HG03196 (cell line): ENCODE measurements at regions not wholly inside any gene's neighbourhood (a gene's known extent, or its start where the extent isn't known, plus 50 kb on each side); places are given as distances from the start of the nearest gene placed in this dataset.

ENCODE experiments used
- ATAC-seq: cut with Tn5 transposase; IDR thresholded peaks from one replicate; pipeline ENCODE4 v1.9.1; 2021; ENCODE audit not compliant: unreplicated experiment

GRCh38 chr13:24075137-24075975, 85.2 kb upstream of the SPATA13 start:
- no peak for ATAC-seq

DNA sequence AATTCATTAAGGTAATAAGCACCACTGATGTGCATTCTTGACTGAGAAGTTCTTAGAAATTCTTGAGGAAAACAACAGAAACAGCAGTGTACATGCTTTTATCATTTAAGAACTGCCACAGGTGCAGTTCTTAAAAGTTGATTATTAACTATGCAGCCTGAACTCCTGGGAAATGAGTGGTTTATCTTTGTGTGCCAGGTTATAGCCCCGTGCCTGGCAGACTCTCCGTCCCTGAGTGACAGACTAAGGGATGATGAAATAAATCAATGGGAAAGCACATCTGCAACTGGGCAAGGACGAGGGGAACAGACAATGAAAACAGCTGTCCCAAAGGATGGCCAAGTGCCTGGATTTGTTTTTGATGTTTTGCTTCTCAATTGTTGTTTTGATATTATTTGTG, 84.4 kb upstream of the SPATA13 start:
- ATAC-seq: no peak

DNA sequence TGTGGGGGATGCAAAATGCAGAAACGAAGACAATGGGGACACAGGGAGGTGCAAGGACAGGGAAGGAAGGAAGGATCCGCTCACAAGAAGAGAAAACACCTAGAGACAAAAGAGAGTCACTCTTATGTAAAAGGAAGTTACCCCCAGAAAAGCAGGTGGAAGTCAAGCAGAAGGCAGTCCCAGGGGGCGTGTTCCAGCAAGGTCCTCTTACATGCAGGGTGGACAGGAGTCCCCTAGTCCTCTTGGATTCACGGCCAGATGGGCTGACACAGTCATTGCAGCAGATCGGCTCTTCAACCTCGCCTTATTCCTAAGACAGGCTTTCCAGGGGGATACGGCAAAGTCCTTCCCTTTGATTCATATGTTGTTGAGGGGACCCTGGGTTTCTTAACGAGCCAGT, 83.9 kb upstream of the SPATA13 start:
- ATAC-seq: no peak

DNA sequence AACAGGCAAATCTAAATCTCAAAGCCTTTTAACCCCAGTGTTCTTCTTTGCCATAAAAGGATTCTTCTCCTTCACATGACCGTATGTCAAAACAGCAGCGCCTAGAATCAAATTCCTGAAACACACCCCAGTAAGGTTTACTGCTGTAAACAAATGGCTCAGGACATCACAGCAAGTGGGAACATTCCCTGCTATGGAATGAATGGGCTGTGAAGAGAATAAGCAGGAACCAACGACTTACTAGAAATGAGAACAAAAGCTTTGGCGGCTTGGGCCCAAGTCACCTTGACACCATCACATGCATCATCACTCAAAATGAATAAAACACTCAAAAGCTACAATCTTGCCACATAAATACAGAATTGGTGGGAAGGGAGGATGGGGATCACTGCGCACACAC, 80.4 kb upstream of the SPATA13 start:
- no peak for ATAC-seq

DNA sequence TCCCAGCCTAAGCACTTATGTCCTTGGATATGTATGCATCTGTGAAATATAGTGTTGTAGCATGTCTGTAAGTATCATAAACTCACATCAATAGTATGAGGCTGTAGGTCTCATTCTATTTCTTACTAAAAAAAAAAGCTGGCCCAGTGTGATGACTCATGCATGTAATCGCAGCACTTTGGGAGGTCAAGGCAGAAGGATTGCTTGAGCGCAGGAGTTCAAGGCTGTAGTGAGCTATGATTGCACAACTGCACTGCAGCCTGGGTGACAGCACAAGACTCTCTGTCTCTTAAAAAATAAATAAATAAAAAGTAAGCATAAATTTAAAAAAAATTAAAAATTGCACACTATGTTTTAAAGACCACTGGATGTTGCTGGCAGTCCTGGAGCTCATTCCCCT, 79.1 kb upstream of the SPATA13 start:
- ATAC-seq: no peak

GRCh38 chr13:24083141-24083540, 77.4 kb upstream of the SPATA13 start:
- ATAC-seq: no peak

DNA sequence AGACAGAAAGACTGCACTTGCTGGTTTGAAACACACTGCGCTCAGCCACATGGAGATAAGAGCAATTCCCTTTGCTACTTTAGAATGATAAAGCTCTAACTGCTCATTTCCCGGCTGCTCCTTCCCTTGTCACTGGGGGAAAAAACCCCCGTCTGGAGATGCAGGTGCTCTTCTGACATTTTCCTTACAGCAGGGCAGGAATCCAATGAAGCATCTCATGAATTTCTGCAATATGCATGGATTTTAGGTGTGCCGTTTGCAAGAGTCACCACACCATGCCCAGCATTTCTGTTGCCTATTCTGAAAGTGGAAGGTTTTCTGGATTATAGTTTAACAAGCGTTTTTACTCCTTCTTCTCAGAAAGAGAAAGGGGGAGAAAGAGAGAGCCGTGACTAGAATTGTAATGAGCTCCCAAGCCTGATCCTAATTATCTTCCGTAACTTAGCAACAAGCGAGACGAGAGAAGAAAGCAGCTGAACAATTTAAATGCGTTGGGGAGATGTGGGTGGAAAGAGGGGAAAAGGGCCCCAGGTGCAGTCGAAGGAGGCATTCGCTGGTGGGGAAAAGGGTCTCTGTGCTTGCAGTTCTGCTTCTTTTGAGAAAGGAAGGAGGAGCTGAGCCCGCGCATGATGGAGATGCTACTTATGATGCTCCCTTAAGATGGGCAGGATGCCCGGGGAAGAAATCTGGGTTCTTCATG, 76.6 kb upstream of the SPATA13 start:
- ATAC-seq: no peak

DNA sequence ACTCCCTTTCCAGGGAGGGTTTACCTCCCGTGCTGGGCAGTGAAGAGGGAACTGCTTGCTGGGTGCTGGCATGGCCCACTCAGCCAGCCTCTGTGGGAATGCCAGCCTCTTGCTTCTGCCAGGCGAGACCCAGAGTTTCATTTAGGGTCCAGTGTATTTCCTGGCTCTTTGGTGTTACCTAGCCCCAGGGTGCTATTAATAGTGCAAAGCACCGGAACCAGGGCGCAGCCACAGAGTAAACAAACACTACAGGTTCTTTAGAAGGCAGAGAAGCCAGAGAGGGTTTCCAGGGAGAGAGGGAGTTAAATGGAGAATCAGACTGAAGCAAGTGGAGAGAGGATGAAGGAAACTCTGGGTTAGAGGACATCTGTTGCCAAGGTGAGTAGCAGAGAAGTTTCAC, 74.9 kb upstream of the SPATA13 start:
- no peak for ATAC-seq

DNA sequence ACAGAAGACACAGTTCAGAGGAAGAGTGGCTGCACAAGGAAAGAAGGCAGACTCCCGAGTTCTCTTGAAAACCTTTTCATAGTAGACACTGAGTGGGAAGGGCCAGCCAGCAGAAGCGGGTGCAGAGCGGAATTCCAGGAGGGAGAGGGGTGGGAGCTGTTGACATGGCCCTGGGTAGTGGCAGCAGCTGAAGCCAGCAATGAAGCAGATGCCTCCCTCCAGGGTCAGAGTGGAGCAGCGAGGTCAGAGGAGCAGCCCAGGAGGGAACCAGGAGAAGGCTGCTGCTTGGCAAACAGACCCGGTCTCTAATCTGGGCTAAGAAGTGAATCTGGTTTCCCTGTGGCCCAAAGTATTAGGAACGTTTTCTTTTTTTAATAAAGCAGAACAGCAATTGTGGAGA, 73.9 kb upstream of the SPATA13 start:
- ATAC-seq: no peak

DNA sequence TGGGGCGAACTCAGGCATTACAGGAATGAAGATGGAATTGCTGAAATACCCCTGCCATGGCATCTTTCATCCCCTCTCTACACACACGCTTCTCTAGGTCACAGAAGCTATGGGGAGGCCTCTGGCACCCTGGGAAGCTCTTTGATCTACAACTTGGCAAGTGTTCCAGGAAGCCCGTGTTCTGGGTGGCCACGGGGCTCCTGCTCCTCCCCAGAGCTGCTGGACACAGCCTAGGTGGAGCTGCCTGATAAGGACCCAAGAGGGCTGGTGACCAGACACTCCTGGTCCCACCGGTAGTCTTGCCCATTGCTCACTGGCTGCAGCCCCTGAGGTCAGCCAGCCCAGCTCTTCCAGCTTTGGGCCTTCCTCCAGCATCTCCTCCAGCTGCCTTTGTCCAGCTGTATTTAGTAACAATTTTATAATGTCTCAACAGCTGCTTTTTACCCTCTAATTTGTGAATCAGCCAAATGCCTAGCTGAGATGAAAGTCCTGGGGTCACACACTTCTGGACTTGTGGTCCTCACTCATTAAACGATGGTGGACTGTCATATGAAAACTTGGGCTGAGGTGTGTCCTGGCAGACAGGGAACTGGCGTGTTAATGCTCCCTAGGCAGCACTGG, 72.8 kb upstream of the SPATA13 start:
- no peak for ATAC-seq

DNA sequence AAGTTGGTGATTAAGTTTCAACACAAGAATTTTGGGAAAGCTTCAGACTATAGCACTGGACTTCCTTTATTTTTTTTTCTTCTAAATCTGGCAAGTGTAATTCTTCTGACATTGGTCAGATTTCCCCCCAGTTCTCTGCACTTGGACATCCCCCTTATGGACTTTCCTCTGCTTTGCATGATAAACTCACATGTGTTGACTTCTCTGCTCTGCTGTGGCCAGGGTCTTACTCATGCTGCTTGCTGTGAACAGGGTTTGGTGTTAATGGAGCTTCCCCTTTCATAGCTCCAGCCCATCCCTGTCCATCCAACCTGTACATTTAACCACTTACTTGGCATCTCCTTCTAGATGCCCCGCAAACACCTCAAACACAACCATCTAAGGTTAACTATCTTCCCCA, 70.5 kb upstream of the SPATA13 start:
- no peak for ATAC-seq

GRCh38 chr13:24091080-24091479, 69.4 kb upstream of the SPATA13 start:
- ATAC-seq: no peak

GRCh38 chr13:24092108-24092507, 68.4 kb upstream of the SPATA13 start:
- ATAC-seq: no peak

GRCh38 chr13:24093047-24093446, 67.5 kb upstream of the SPATA13 start:
- no peak for ATAC-seq

GRCh38 chr13:24096659-24097058, 63.9 kb upstream of the SPATA13 start:
- ATAC-seq: no peak

DNA sequence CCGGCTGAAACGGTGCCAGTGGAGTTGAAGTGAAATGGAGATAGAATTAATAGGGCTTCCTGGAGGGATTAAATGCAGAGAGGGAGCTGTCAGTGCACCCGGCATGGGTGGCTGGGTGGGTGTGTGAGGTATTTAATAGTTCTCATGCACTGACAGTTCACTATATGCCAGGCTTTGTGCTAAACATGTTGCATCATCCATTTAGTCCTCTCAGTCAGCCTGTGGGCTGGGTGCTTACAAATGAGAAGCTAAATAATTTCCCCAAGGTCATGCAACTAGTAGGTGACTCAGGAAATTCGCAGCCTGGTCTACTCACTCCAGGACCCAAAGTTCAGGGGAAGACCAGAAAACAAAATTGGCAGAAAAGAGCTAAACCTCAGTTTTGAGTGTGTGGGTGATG, 63.5 kb upstream of the SPATA13 start:
- ATAC-seq: no peak

DNA sequence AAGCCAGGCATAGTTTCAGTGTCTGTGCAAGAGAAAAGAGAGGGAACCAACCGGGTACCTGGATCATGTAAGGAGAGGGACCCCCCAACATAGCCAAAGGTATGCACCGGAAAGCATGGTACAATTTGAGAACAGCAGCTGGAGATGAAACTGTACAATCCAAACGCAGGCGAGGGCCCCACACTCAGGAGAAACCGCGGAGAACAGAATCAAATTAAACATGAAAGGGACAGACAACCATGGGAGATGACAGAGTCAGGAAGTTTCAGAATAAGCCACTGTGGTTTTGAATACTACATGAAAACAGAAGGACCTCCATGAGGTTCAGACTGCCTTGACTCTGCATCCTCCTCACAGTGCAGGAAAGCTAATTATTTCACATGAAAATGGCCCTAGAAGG, 62.9 kb upstream of the SPATA13 start:
- ATAC-seq: no peak

DNA sequence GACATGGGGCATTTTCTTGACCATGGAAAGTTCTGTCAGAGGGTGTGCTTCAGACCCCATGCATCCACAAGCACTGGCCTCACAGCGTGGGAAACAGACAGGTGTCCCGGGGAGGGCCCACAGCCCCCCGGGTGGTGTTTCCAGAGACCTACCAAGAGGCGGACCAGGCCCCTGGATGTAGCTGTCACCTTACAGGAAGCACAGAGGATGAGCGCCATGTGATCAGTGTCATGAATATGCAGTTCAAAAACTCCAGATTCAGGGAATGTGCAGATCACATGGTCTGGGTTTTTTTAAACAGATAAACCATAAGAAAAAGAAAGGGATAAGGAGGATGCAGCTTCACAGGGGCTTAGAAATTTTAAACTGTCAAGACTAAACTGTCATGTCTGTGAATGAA, 61.0 kb upstream of the SPATA13 start:
- ATAC-seq: no peak

DNA sequence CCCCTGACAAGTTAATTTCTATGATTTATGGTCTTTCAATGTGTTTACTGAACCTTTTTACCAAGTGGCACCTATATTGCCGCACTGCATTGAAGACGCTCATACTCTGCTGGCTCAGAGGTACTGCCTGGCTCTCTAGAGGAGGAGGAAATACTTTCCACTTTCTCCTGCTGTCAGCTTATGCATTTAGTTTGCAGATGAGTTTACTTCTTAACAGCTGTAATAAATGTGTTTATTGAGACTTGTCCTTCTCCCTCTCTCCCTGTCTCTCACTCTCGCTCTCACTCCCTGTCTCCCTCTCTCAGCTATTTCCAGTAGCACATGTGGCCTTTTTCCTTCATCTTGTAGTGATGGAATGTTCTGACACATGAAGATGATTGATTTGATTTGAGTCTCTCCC, 60.3 kb upstream of the SPATA13 start:
- ATAC-seq: no peak

GRCh38 chr13:24103782-24104372, 56.6 kb upstream of the SPATA13 start:
- no peak for ATAC-seq

- ATAC-seq: no peak
Observed at GRCh38 chr13:24104723-24105122, 55.8 kb upstream of the SPATA13 start.

GRCh38 chr13:24106429-24106828, 54.1 kb upstream of the SPATA13 start:
- no peak for ATAC-seq
